ENCODE measurements at regions not wholly inside any gene's neighbourhood (a gene's known extent, or its start where the extent isn't known, plus 50 kb on each side); places are given as distances from the start of the nearest gene placed in this dataset.
"Not testable (repeated sequence)": the region's sequence is repeated elsewhere in the genome, so short reads cannot be mapped to it uniquely, and the experiment has no call there.

GRCh38 chr5:18789218-18789998, 1155.1 kb downstream of the TAF11L14 start:
- DNase-seq (ENCODE audit: low read depth) = no peak
- TF ChIP-seq, protein P1, sequence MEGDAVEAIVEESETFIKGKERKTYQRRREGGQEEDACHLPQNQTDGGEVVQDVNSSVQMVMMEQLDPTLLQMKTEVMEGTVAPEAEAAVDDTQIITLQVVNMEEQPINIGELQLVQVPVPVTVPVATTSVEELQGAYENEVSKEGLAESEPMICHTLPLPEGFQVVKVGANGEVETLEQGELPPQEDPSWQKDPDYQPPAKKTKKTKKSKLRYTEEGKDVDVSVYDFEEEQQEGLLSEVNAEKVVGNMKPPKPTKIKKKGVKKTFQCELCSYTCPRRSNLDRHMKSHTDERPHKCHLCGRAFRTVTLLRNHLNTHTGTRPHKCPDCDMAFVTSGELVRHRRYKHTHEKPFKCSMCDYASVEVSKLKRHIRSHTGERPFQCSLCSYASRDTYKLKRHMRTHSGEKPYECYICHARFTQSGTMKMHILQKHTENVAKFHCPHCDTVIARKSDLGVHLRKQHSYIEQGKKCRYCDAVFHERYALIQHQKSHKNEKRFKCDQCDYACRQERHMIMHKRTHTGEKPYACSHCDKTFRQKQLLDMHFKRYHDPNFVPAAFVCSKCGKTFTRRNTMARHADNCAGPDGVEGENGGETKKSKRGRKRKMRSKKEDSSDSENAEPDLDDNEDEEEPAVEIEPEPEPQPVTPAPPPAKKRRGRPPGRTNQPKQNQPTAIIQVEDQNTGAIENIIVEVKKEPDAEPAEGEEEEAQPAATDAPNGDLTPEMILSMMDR (conservative IDR thresholded peaks at IDR 0.05; ENCODE audit: low read length) = no peak
- no peak overlapping the region for H3K4me3 ChIP-seq (ENCODE audit: low read length)

DNA sequence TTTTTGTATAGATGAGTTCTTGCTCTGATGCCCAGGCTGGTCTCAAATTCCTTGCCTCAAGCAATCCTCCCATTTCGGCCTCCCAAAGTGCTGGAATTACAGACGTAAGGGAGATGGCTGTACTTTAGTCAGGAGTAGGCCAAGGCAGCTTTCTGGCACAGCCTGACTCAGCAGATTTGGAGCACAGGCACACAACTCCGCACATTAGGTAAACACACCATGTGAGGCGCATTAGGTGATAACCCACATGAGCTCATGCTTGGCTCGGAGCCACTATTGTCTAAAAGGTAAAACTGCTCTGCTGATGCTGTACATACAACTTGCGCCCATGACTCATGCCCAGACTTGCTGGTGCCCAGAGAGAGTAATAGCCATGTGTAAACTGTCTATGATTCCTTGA, 1157.9 kb downstream of the TAF11L14 start:
- H3K4me3 ChIP-seq (ENCODE audit: low read length) = no peak overlapping the region
- DNase-seq (ENCODE audit: low read depth) = no peak
- TF ChIP-seq, protein P1 (conservative IDR thresholded peaks at IDR 0.05; ENCODE audit: low read length) = no peak

GRCh38 chr5:18797222-18797621, 1163.0 kb downstream of the TAF11L14 start:
- no peak for DNase-seq (ENCODE audit: low read depth)
- TF ChIP-seq, protein P1 (conservative IDR thresholded peaks at IDR 0.05; ENCODE audit: low read length) = no peak
- H3K4me3 ChIP-seq (ENCODE audit: low read length) = no peak overlapping the region

DNA sequence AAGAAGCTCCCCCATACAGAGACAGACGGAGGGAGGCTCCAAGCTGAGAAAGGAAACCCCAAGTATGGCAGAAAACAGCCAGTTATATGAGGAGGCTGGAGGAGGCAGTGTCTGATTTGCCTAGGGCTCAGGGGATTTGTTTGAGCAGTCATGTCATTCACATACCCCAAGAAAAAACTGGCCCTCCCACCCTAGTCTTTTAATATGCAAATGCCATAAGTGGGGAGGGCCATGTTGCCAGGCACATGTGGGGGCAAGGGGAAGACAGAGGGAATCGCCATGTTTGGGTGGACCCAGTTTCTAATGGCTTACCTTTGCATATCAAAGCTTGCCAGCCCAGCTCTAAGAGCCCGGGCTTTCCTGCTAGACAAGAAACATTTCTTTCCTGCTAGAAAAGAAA, 1163.8 kb downstream of the TAF11L14 start:
- no peak overlapping the region for H3K4me3 ChIP-seq (ENCODE audit: low read length)
- TF ChIP-seq, protein P1 (conservative IDR thresholded peaks at IDR 0.05; ENCODE audit: low read length) = no peak
- no peak for DNase-seq (ENCODE audit: low read depth)

- H3K4me3 ChIP-seq (ENCODE audit: low read length) = no peak overlapping the region
- TF ChIP-seq, protein P1 (conservative IDR thresholded peaks at IDR 0.05; ENCODE audit: low read length) = no peak
- DNase-seq (ENCODE audit: low read depth) = no peak
Observed at GRCh38 chr5:18799482-18800128, 1165.3 kb downstream of the TAF11L14 start.

- TF ChIP-seq, protein P1 (conservative IDR thresholded peaks at IDR 0.05; ENCODE audit: low read length) = no peak
- no peak overlapping the region for H3K4me3 ChIP-seq (ENCODE audit: low read length)
- no peak for DNase-seq (ENCODE audit: low read depth)
Observed at GRCh38 chr5:18800293-18801025, 1166.2 kb downstream of the TAF11L14 start.

DNA sequence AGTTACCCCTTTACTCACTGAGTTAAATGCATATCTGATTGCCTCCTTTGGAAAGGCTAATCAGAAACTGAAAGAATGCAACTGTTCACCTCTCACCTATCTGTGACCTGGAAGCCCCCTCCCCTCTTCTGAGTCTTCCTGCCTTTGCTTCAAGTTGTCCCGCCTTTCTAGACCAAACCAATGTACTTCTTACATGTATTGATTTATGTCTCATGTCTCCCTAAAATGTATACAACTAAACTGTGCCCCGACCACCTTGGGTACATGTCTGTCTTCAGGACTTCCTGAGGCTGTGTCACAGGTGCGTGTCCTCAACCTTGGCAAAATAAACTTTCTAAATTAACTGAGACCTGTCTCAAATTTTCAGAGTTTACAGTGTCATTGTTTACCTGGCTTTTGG, 1167.2 kb downstream of the TAF11L14 start:
- H3K4me3 ChIP-seq (ENCODE audit: low read length); DNase-seq (ENCODE audit: low read depth): not testable (repeated sequence)

Data from AG10803 (cell line).